ENCODE measurements at regions not wholly inside any gene's neighbourhood (a gene's known extent, or its start where the extent isn't known, plus 50 kb on each side); places are given as distances from the start of the nearest gene placed in this dataset.
"Not testable (repeated sequence)": the region's sequence is repeated elsewhere in the genome, so short reads cannot be mapped to it uniquely, and the experiment has no call there.

- intact Hi-C loops (cut with micrococcal nuclease; ENCODE audit: unreplicated experiment): no loop called here
- CTCF ChIA-PET: no interaction called here
- BruUV-seq (replicated peaks): no TSS peak
Observed at GRCh38 chr10:31213959-31214358, 105.1 kb upstream of the ZEB1 start.

GRCh38 chr10:31215052-31215451 lies 104.0 kb upstream of the ZEB1 start:
- Histone ChIP-seq H3K79me2 (ENCODE audit: low read depth) (no peaks in the 10 kb centered on the region), H3K27ac (no peak overlapping the region), H3K4me2 (no peak overlapping the region), H3K36me3 (ENCODE audit: low read depth) (no peaks in the 10 kb centered on the region), H4K20me1 (ENCODE audit: insufficient read depth) (no peaks in the 10 kb centered on the region), H3K9me3 (ENCODE audit: insufficient read depth, low read depth) (no peaks in the 10 kb centered on the region), H3K27me3 (ENCODE audit: insufficient read depth, low read depth) (no peaks in the 10 kb centered on the region), H3K4me3 (no peak overlapping the region), H3K9me2 (ENCODE audit: insufficient read depth) (no peaks in the 10 kb centered on the region), H2AFZ (no peak overlapping the region), H3K4me1 (replicated peaks; ENCODE audit: insufficient read depth) (no peaks in the 10 kb centered on the region), H3F3A (ENCODE audit: insufficient read depth, low read depth) (no peaks in the 10 kb centered on the region)
- intact Hi-C loops (cut with micrococcal nuclease; ENCODE audit: unreplicated experiment): no loop called here
- ChIA-PET CTCF (no interaction called here), POLR2A (ENCODE audit: unreplicated experiment) (no interaction called here)
- TF ChIP-seq EZH2 (IDR thresholded peaks at IDR 0.05; ENCODE audit: low read depth) (no peak), CTCF (conservative IDR thresholded peaks at IDR 0.05) (no peak)
- DNase-seq: no peak
- no TSS peak for BruUV-seq (replicated peaks)

More at GRCh38 chr10:31213959-31214358, 105.1 kb upstream of the ZEB1 start:
- Histone ChIP-seq H3K36me3 (ENCODE audit: low read depth) (no peaks in the 10 kb centered on the region), H3K9me2 (ENCODE audit: insufficient read depth) (no peaks in the 10 kb centered on the region), H2AFZ (no peak overlapping the region), H3K27me3 (ENCODE audit: insufficient read depth, low read depth) (no peaks in the 10 kb centered on the region), H3F3A (ENCODE audit: insufficient read depth, low read depth) (no peaks in the 10 kb centered on the region), H3K9me3 (ENCODE audit: insufficient read depth, low read depth) (no peaks in the 10 kb centered on the region), H3K79me2 (ENCODE audit: low read depth) (no peaks in the 10 kb centered on the region), H3K4me1 (replicated peaks; ENCODE audit: insufficient read depth) (no peaks in the 10 kb centered on the region), H3K4me3 (no peak overlapping the region), H3K27ac (no peak overlapping the region), H4K20me1 (ENCODE audit: insufficient read depth) (no peaks in the 10 kb centered on the region), H3K4me2 (no peak overlapping the region)
- POLR2A ChIA-PET (ENCODE audit: unreplicated experiment): no interaction called here
- no peak for DNase-seq
- TF ChIP-seq EZH2 (IDR thresholded peaks at IDR 0.05; ENCODE audit: low read depth): no peak

GRCh38 chr10:31219306-31219705 lies 99.7 kb upstream of the ZEB1 start:
- TF ChIP-seq CTCF (conservative IDR thresholded peaks at IDR 0.05) (no peak), EZH2 (IDR thresholded peaks at IDR 0.05; ENCODE audit: low read depth) (no peak)
- H3K4me2 ChIP-seq: no peak overlapping the region
- no peak overlapping the region for H3K4me3 ChIP-seq
- H3K27me3 ChIP-seq (ENCODE audit: insufficient read depth, low read depth): no peaks in the 10 kb centered on the region
- no peaks in the 10 kb centered on the region for H3K4me1 ChIP-seq (replicated peaks; ENCODE audit: insufficient read depth)
- no peak overlapping the region for H3K27ac ChIP-seq
- no peaks in the 10 kb centered on the region for H3K9me3 ChIP-seq (ENCODE audit: insufficient read depth, low read depth)
- intact Hi-C loops (cut with micrococcal nuclease; ENCODE audit: unreplicated experiment): no loop called here
- no peaks in the 10 kb centered on the region for H3F3A ChIP-seq (ENCODE audit: insufficient read depth, low read depth)
- no peaks in the 10 kb centered on the region for H3K79me2 ChIP-seq (ENCODE audit: low read depth)
- no peaks in the 10 kb centered on the region for H4K20me1 ChIP-seq (ENCODE audit: insufficient read depth)
- CTCF ChIA-PET: no interaction called here
- no TSS peak for BruUV-seq (replicated peaks)
- no peaks in the 10 kb centered on the region for H3K9me2 ChIP-seq (ENCODE audit: insufficient read depth)
- H3K36me3 ChIP-seq (ENCODE audit: low read depth): no peaks in the 10 kb centered on the region
- POLR2A ChIA-PET (ENCODE audit: unreplicated experiment): no interaction called here
- no peak for DNase-seq
- H2AFZ ChIP-seq: no peak overlapping the region

GRCh38 chr10:31228780-31229179 lies 90.2 kb upstream of the ZEB1 start:
- DNase-seq; H3K4me2 ChIP-seq; intact Hi-C loops (cut with micrococcal nuclease; ENCODE audit: unreplicated experiment); H3K9me2 ChIP-seq (ENCODE audit: insufficient read depth); H2AFZ ChIP-seq; POLR2A ChIA-PET (ENCODE audit: unreplicated experiment); H3K4me1 ChIP-seq (replicated peaks; ENCODE audit: insufficient read depth); H3K36me3 ChIP-seq (ENCODE audit: low read depth); H3K4me3 ChIP-seq; H4K20me1 ChIP-seq (ENCODE audit: insufficient read depth); H3K79me2 ChIP-seq (ENCODE audit: low read depth); CTCF ChIA-PET; H3K9me3 ChIP-seq (ENCODE audit: insufficient read depth, low read depth); H3K27ac ChIP-seq; H3F3A ChIP-seq (ENCODE audit: insufficient read depth, low read depth); BruUV-seq (replicated peaks); H3K27me3 ChIP-seq (ENCODE audit: insufficient read depth, low read depth): not testable (repeated sequence)

Measured in PC-9 (cell line).